ENCODE measurements at regions not wholly inside any gene's neighbourhood (a gene's known extent, or its start where the extent isn't known, plus 50 kb on each side); places are given as distances from the start of the nearest gene placed in this dataset.

DNA sequence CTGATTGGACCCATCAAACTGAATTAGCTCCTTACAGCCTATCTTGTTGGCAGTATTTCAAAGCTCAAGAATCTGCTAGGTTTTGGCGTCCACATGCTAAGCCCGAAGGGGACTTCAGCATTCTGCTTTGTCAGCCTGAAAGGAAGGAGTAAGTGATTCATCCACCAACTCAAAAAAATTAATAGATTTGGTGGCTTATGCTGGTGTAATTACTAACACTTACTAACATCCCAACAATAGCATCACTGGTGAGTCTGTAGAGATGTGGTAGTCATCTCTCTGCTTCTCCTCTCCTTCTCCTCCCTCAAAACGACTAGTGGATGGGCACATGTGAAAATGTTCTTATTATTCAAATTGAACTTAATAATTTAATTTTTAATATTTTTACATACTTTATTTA lies 53.8 kb upstream of the EGR2 start:
- ChIA-PET CTCF (interaction anchor here (1.0 to 1.4 kb wide), 4 partner anchors 17 to 260 kb away, joined by 3 to 4 read pairs (median 3); no protein-coding TSS in a partner anchor), POLR2A (interaction anchor here (2.3 kb wide), 1 partner anchor 16 kb away, joined by 9 read pairs; no protein-coding TSS in a partner anchor)
- TF ChIP-seq, protein P1, sequence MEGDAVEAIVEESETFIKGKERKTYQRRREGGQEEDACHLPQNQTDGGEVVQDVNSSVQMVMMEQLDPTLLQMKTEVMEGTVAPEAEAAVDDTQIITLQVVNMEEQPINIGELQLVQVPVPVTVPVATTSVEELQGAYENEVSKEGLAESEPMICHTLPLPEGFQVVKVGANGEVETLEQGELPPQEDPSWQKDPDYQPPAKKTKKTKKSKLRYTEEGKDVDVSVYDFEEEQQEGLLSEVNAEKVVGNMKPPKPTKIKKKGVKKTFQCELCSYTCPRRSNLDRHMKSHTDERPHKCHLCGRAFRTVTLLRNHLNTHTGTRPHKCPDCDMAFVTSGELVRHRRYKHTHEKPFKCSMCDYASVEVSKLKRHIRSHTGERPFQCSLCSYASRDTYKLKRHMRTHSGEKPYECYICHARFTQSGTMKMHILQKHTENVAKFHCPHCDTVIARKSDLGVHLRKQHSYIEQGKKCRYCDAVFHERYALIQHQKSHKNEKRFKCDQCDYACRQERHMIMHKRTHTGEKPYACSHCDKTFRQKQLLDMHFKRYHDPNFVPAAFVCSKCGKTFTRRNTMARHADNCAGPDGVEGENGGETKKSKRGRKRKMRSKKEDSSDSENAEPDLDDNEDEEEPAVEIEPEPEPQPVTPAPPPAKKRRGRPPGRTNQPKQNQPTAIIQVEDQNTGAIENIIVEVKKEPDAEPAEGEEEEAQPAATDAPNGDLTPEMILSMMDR (IDR thresholded peaks at IDR 0.05), result no peak
- Mint-ChIP-seq H3K36me3 (ENCODE audit: low read depth) (no peaks in the 10 kb centered on the region), H3K4me3 (no peak overlapping the region), H3K27me3 (peaks cover 4% of the 10 kb centered on the region), H3K27ac (no peak overlapping the region), H3K4me1 (ENCODE audit: low read depth) (peaks cover 10% of the 10 kb centered on the region), H3K9me3 (no peaks in the 10 kb centered on the region)
- DNase-seq, result no peak
- ATAC-seq, result peak; percentile 72
- intact Hi-C loops (cut with micrococcal nuclease), result no loop called here

DNA sequence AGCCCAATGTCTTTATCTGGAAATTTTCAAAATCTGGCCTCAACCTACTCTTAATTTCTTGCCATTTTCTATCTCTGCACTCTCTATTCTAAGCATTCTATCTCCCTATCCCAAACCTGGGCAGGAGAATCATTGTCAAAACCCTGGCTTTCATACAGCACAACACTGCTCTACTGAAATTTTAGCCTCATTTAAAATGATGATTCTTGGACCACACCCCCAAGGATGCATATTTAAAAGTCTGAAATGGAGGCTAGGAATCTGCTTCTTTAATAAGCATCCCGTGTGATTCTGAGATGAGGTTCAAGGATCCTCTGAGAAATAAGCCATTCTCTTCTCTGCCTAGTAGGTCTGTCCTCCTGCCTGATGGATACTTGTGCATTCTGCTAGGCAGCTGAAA lies 50.8 kb upstream of the EGR2 start:
- TF ChIP-seq, protein P1 (IDR thresholded peaks at IDR 0.05), result no peak
- Mint-ChIP-seq H3K9me3 (no peaks in the 10 kb centered on the region), H3K27me3 (no peaks in the 10 kb centered on the region), H3K4me1 (ENCODE audit: low read depth) (peaks cover 16% of the 10 kb centered on the region), H3K36me3 (ENCODE audit: low read depth) (no peaks in the 10 kb centered on the region), H3K4me3 (no peak overlapping the region), H3K27ac (no peak overlapping the region)
- POLR2A ChIA-PET, result no interaction called here
- intact Hi-C loops (cut with micrococcal nuclease), result no loop called here
- ATAC-seq (no peak), DNase-seq (no peak)
- CTCF ChIA-PET, result interaction anchor here (0.9 to 1.0 kb wide), 2 partner anchors 9 to 118 kb away, joined by 3 read pairs; no protein-coding TSS in a partner anchor

GRCh38 chr10:62866451-62866850 lies 50.3 kb upstream of the EGR2 start:
- Mint-ChIP-seq H3K27me3 (no peaks in the 10 kb centered on the region), H3K4me3 (no peak overlapping the region), H3K4me1 (ENCODE audit: low read depth) (peaks cover 21% of the 10 kb centered on the region), H3K36me3 (ENCODE audit: low read depth) (no peaks in the 10 kb centered on the region), H3K27ac (no peak overlapping the region), H3K9me3 (no peaks in the 10 kb centered on the region)
- intact Hi-C loops (cut with micrococcal nuclease), result no loop called here
- TF ChIP-seq, protein P1 (IDR thresholded peaks at IDR 0.05), result no peak
- ATAC-seq (no peak), DNase-seq (no peak)
- ChIA-PET POLR2A (no interaction called here), CTCF (interaction anchor here (1.0 kb wide), 1 partner anchor 9 kb away, joined by 3 read pairs; no protein-coding TSS in a partner anchor)

Data from activated CD8-positive, alpha-beta T cell treated with anti-CD3 and anti-CD28 coated beads for 36 hours (primary cell).